IMR-90 (cell line): ENCODE measurements at regions not wholly inside any gene's neighbourhood (a gene's known extent, or its start where the extent isn't known, plus 50 kb on each side); places are given as distances from the start of the nearest gene placed in this dataset.
A peak's percentile ranks its signal among the peaks of the same experiment; 100 is the strongest.

ENCODE experiments used
- ATAC-seq: fragments of 200-7000 bp; cut with Tn5 transposase; 2 replicates; pipeline ENCODE4 v1.9.1; 2020; ENCODE audit warnings: low read depth, mild to moderate bottlenecking, moderate library complexity
- BruUV-seq: library from RNA; stranded (reverse); fragments of 400-500 nt; replicated peaks from 2 replicates; lab custom pipeline; 2021; lab: Mats Ljungman, UMichigan
- CTCF ChIA-PET: fragments of 300-600 bp; formaldehyde crosslinking; extraction: SDS; loops from one replicate; lab custom pipeline; 2021; ENCODE audit warnings: antibody characterized with exemption; lab: Yijun Ruan, JAX
- POLR2A ChIA-PET: fragments of 300-600 bp; sonication (Branson Sonifier 250); formaldehyde crosslinking; loops from one replicate; lab custom pipeline; 2022; ENCODE audit warnings: antibody characterized with exemption; ENCODE audit not compliant: unreplicated experiment; lab: Charles Lee
- DNase-seq: peaks from one replicate; pipeline ENCODE4 v3.0.0; 2013
- H2AFZ ChIP-seq: replicated peaks from 2 replicates; pipeline ENCODE3; 2013; ENCODE audit warnings: low read length, mild to moderate bottlenecking; ENCODE audit not compliant: poor library complexity
- H2AK5ac ChIP-seq: 2 replicates; pipeline ENCODE4 v1.6.1; 2013; ENCODE audit warnings: low read depth, low read length, inconsistent platforms
- H2AK9ac ChIP-seq: replicated peaks from 2 replicates; pipeline ENCODE3; 2013; ENCODE audit warnings: mild to moderate bottlenecking, low read depth, low read length, moderate library complexity; ENCODE audit not compliant: poor library complexity
- H2BK120ac ChIP-seq: 2 replicates; pipeline ENCODE4 v1.6.1; 2013; ENCODE audit warnings: low read depth, low read length, inconsistent platforms
- H2BK15ac ChIP-seq: 3 replicates; pipeline ENCODE4 v1.6.1; 2013; ENCODE audit warnings: low read depth, low read length, inconsistent platforms
- H2BK20ac ChIP-seq: 2 replicates; pipeline ENCODE4 v1.6.1; 2013; ENCODE audit warnings: low read depth, mild to moderate bottlenecking, inconsistent platforms, low read length, moderate library complexity
- H2BK5ac ChIP-seq: 2 replicates; pipeline ENCODE4 v1.6.1; 2013; ENCODE audit warnings: mild to moderate bottlenecking, low read depth, low read length, inconsistent platforms; ENCODE audit not compliant: poor library complexity, severe bottlenecking
- H3K14ac ChIP-seq: replicated peaks from 2 replicates; pipeline ENCODE4 v1.6.1; 2013; ENCODE audit warnings: low read depth, low read length, inconsistent platforms
- H3K18ac ChIP-seq: 2 replicates; pipeline ENCODE4 v1.6.1; 2013; ENCODE audit warnings: low read depth, low read length, control low read depth
- H3K23ac ChIP-seq: 2 replicates; pipeline ENCODE4 v1.6.1; 2013; ENCODE audit warnings: low read depth, low read length, inconsistent platforms
- H3K27ac ChIP-seq: 2 replicates; pipeline ENCODE4 v1.5.1; 2013; ENCODE audit warnings: mild to moderate bottlenecking, control low read depth, low read length; ENCODE audit not compliant: insufficient read depth
- H3K27me3 ChIP-seq: 2 replicates; pipeline ENCODE4 v1.6.1; 2013; ENCODE audit warnings: low read length; ENCODE audit not compliant: control insufficient read depth, insufficient read depth
- H3K36me3 ChIP-seq: 2 replicates; pipeline ENCODE4 v1.6.1; 2013; ENCODE audit warnings: low read length, mixed read lengths; ENCODE audit not compliant: control insufficient read depth, insufficient read depth
- H3K4ac ChIP-seq: 2 replicates; pipeline ENCODE4 v1.6.1; 2013; ENCODE audit warnings: low read depth, low read length, inconsistent platforms
- H3K4me1 ChIP-seq: 2 replicates; pipeline ENCODE4 v1.6.1; 2013; ENCODE audit warnings: low read length, mixed read lengths; ENCODE audit not compliant: control insufficient read depth, insufficient read depth
- H3K4me2 ChIP-seq: 2 replicates; pipeline ENCODE4 v1.6.1; 2013; ENCODE audit warnings: low read depth, mild to moderate bottlenecking, control low read depth, low read length, moderate library complexity
- H3K4me3 ChIP-seq: 2 replicates; pipeline ENCODE4 v1.5.1; 2013; ENCODE audit warnings: low read depth, mild to moderate bottlenecking, control low read depth, low read length, moderate library complexity; ENCODE audit not compliant: insufficient read depth
- H3K56ac ChIP-seq: 2 replicates; pipeline ENCODE4 v1.6.1; 2013; ENCODE audit warnings: low read length, inconsistent platforms; ENCODE audit not compliant: insufficient read depth; ENCODE audit errors: extremely low read depth
- H3K79me1 ChIP-seq, 2 experiments: 2 replicates each; pipeline ENCODE4 v1.6.1; 2013; ENCODE audit warnings: low read length in 2 of 2, inconsistent platforms in 1 of 2, low read depth in 1 of 2
- H3K9ac ChIP-seq: 2 replicates; pipeline ENCODE4 v1.6.1; 2013; ENCODE audit warnings: low read depth, low read length, control low read depth
- H3K9me1 ChIP-seq: 2 replicates; pipeline ENCODE4 v1.6.1; 2013; ENCODE audit warnings: low read length, inconsistent platforms; ENCODE audit not compliant: insufficient read depth
- H3K9me3 ChIP-seq: 2 replicates; pipeline ENCODE4 v1.6.1; 2013; ENCODE audit warnings: low read length; ENCODE audit not compliant: control insufficient read depth, insufficient read depth
- H4K20me1 ChIP-seq: 2 replicates; pipeline ENCODE4 v1.6.1; 2013; ENCODE audit warnings: low read length, inconsistent platforms; ENCODE audit not compliant: insufficient read depth
- H4K5ac ChIP-seq: 2 replicates; pipeline ENCODE4 v1.6.1; 2013; ENCODE audit warnings: mild to moderate bottlenecking, low read depth, low read length, control low read depth
- H4K8ac ChIP-seq, 2 experiments: 2 replicates each; pipeline ENCODE4 v1.6.1; 2013; ENCODE audit warnings: low read depth in 2 of 2, low read length in 2 of 2, control low read depth in 1 of 2, inconsistent platforms in 1 of 2
- H4K91ac ChIP-seq: 2 replicates; pipeline ENCODE4 v1.6.1; 2013; ENCODE audit warnings: low read depth, low read length, inconsistent platforms; ENCODE audit not compliant: insufficient read depth
- BHLHE40 ChIP-seq: fragments of 150-350 bp; IDR thresholded peaks from 2 replicates; pipeline ENCODE4 v1.6.1; 2016; ENCODE audit warnings: mild to moderate bottlenecking, low read depth, low read length
- CEBPB ChIP-seq: IDR thresholded peaks from 2 replicates; pipeline ENCODE4 v1.6.1; 2012; ENCODE audit warnings: low read depth, low read length, improper control_type of control experiment
- MAFK ChIP-seq: IDR thresholded peaks from 2 replicates; pipeline ENCODE4 v1.6.1; 2012; ENCODE audit warnings: low read depth, low read length, improper control_type of control experiment
- MAZ ChIP-seq: IDR thresholded peaks from 2 replicates; pipeline ENCODE4 v1.6.1; 2012; ENCODE audit warnings: low read depth, mild to moderate bottlenecking, low read length, improper control_type of control experiment, moderate library complexity, borderline replicate concordance
- MXI1 ChIP-seq: IDR thresholded peaks from 2 replicates; pipeline ENCODE4 v1.6.1; 2012; ENCODE audit warnings: low read depth, mild to moderate bottlenecking, low read length, moderate library complexity, borderline replicate concordance
- POLR2A ChIP-seq: IDR thresholded peaks from 2 replicates; pipeline ENCODE4 v1.6.1; 2012; ENCODE audit warnings: mild to moderate bottlenecking, low read depth, low read length
- SMC3 ChIP-seq: fragments of 150-350 bp; IDR thresholded peaks from 2 replicates; pipeline ENCODE4 v1.6.1; 2016; ENCODE audit warnings: low read depth, mild to moderate bottlenecking, antibody characterized with exemption, low read length, moderate library complexity
- WGBS, 2 experiments: methylation state at CpG; one replicate each; pipeline versions ENCODE4 v1.1.5 to v1.1.7; 2013; ENCODE audit warnings: missing lambda C conversion rate in 2 of 2; ENCODE audit not compliant: insufficient read length in 1 of 2; ENCODE audit errors: extremely low coverage in 2 of 2; 5-methylcytosine and 5-hydroxymethylcytosine counted together
- dilution Hi-C: fragments of 300-500 bp; cut with HindIII; formaldehyde crosslinking; loops from one replicate; pipeline ENCODE4 v1.14.3; 2018; ENCODE audit warnings: low sequenced_read_pairs; ENCODE audit not compliant: unreplicated experiment
- in situ Hi-C: fragments of 300-500 bp; cut with MboI; formaldehyde crosslinking; loops from 3 replicates; pipeline ENCODE4 v1.14.3; 2019; ENCODE audit warnings: low sequenced_read_pairs, inconsistent platforms, mixed read lengths
- intact Hi-C: fragments of 100-400 bp; cut with micrococcal nuclease; formaldehyde crosslinking; loops from 2 replicates; pipeline ENCODE4 v1.10.0; 2022
- TF ChIP-seq, protein P1 (sequence below): conservative IDR thresholded peaks from 2 replicates; pipeline ENCODE4 v1.5.1; 2012; ENCODE audit warnings: mild to moderate bottlenecking, low read depth, low read length, improper control_type of control experiment

DNA sequence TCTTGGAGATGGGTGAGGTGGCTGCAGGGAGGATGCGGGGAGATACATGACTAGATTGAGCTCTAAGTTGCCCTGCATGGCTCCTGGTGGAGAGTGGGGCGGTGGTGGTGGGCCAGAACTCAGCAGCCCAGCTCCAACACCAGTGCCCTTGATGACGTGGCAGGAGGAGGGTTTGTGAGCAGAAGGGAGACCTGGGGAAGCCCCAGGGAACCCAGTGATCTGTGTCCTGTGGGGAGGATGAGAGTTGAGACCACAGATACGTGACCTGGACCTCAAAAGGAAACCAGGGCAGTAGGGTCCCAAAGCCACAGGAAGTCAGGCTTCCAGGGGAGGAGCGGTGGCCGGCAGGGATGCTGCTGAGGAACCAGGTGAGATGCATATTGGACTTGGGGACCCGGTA, 989.1 kb upstream of the TMEM132C start:
- intact Hi-C loops: no loop called here
- no peak for DNase-seq
- Histone ChIP-seq H3K18ac (no peak overlapping the region), H3K4me2 (no peak overlapping the region), H4K91ac (no peak overlapping the region), H2BK120ac (peak overlapping the region; percentile 74; the same call in 1 of the 2 replicates), H3K27ac (no peak overlapping the region), H2BK15ac (no peak overlapping the region), H3K9ac (no peak overlapping the region), H3K23ac (no peak overlapping the region), H2BK20ac (no peak overlapping the region), H3K56ac (no peak overlapping the region), H2BK5ac (no peak overlapping the region), H3K79me1 (no peaks in the 10 kb centered on the region), H4K5ac (no peak overlapping the region), H3K9me1 (no peaks in the 10 kb centered on the region), H3K14ac (no peak overlapping the region), H3K27me3 (no peaks in the 10 kb centered on the region), H3K9me3 (no peaks in the 10 kb centered on the region), H2AK9ac (no peak overlapping the region), H3K4me3 (no peak overlapping the region), H3K36me3 (no peaks in the 10 kb centered on the region), H4K8ac (no peak overlapping the region), H3K4ac (no peak overlapping the region), H4K20me1 (no peaks in the 10 kb centered on the region), H2AK5ac (no peak overlapping the region), H2AFZ (no peak overlapping the region), H3K4me1 (peaks cover 5% of the 10 kb centered on the region; the same call in 1 of the 2 replicates)
- TF ChIP-seq SMC3 (no peak), BHLHE40 (no peak), MAZ (no peak), MXI1 (no peak), POLR2A (no peak), CEBPB (no peak), MAFK (no peak)
- TF ChIP-seq, protein P1, sequence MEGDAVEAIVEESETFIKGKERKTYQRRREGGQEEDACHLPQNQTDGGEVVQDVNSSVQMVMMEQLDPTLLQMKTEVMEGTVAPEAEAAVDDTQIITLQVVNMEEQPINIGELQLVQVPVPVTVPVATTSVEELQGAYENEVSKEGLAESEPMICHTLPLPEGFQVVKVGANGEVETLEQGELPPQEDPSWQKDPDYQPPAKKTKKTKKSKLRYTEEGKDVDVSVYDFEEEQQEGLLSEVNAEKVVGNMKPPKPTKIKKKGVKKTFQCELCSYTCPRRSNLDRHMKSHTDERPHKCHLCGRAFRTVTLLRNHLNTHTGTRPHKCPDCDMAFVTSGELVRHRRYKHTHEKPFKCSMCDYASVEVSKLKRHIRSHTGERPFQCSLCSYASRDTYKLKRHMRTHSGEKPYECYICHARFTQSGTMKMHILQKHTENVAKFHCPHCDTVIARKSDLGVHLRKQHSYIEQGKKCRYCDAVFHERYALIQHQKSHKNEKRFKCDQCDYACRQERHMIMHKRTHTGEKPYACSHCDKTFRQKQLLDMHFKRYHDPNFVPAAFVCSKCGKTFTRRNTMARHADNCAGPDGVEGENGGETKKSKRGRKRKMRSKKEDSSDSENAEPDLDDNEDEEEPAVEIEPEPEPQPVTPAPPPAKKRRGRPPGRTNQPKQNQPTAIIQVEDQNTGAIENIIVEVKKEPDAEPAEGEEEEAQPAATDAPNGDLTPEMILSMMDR: no peak
- dilution Hi-C loops: no loop called here
- BruUV-seq: no TSS peak
- ChIA-PET CTCF (no interaction called here), POLR2A (no interaction called here)
- 43% methylated on average over 5 of the region's 7 CpGs; no CpG with 5 or more reads in 1 of the 2 experiments for WGBS, 2 experiments
- in situ Hi-C loops: no loop called here
- ATAC-seq: no peak
